ENCODE measurements at regions not wholly inside any gene's neighbourhood (a gene's known extent, or its start where the extent isn't known, plus 50 kb on each side); places are given as distances from the start of the nearest gene placed in this dataset.

DNA sequence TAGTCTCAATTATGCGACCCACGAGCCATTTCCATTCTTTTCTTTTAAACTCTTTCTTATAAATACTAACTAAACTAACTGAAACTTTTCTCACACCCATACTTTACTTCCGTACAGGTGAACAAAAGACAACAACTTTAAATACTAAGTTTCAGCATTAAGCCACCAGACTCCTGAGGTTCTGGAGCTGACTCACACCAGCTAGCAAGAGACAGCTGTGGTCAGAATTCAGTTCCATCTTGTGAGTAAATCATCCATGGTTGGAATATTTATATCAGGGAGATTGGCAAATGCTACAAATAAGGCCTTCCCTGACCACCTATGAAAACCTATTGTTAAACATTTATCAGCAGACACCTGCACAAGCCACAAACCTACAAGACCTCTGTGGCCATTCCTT is 897.0 kb downstream of the EFNB2 start:
- Histone ChIP-seq H3K4me2 (ENCODE audit: extremely low read depth, insufficient read depth, low read length) (no peak overlapping the region), H3K4me1 (ENCODE audit: control insufficient read depth, extremely low read depth, insufficient read depth, low read length) (no peaks in the 10 kb centered on the region), H3K79me2 (ENCODE audit: control insufficient read depth, insufficient read depth, low read length) (no peaks in the 10 kb centered on the region), H3K9me3 (ENCODE audit: control insufficient read depth, insufficient read depth, low read depth, low read length) (no peaks in the 10 kb centered on the region), H3K36me3 (ENCODE audit: control insufficient read depth, insufficient read depth, low read length) (no peaks in the 10 kb centered on the region), H3K9ac (ENCODE audit: insufficient read depth, low read length) (no peak overlapping the region), H3K27ac (ENCODE audit: insufficient read depth, low read length) (no peak overlapping the region), H3K27me3 (ENCODE audit: control insufficient read depth, insufficient read depth, low read length) (no peaks in the 10 kb centered on the region), H2AFZ (ENCODE audit: low read length) (no peak overlapping the region), H3K4me3 (replicated peaks in 1 of 4; ENCODE audit: control extremely low read depth in 1 of 4, insufficient read depth in 1 of 4, low read depth in 3 of 4, low read length in 4 of 4) (no peak overlapping the region), H4K20me1 (ENCODE audit: control insufficient read depth, extremely low read depth, insufficient read depth, low read length) (no peaks in the 10 kb centered on the region)
- peak in 1 of 2 donors; percentile 55 for DNase-seq (ENCODE audit: low read depth in 2 of 2)
- TF ChIP-seq EZH2 (IDR thresholded peaks at IDR 0.05; ENCODE audit: low read length, missing control alignments): no peak
- TF ChIP-seq, protein P1, sequence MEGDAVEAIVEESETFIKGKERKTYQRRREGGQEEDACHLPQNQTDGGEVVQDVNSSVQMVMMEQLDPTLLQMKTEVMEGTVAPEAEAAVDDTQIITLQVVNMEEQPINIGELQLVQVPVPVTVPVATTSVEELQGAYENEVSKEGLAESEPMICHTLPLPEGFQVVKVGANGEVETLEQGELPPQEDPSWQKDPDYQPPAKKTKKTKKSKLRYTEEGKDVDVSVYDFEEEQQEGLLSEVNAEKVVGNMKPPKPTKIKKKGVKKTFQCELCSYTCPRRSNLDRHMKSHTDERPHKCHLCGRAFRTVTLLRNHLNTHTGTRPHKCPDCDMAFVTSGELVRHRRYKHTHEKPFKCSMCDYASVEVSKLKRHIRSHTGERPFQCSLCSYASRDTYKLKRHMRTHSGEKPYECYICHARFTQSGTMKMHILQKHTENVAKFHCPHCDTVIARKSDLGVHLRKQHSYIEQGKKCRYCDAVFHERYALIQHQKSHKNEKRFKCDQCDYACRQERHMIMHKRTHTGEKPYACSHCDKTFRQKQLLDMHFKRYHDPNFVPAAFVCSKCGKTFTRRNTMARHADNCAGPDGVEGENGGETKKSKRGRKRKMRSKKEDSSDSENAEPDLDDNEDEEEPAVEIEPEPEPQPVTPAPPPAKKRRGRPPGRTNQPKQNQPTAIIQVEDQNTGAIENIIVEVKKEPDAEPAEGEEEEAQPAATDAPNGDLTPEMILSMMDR (conservative IDR thresholded peaks at IDR 0.05 in 1 of 2, IDR thresholded peaks at IDR 0.05 in 1 of 2; ENCODE audit: low read depth in 1 of 2, low read length in 2 of 2): no peak

DNA sequence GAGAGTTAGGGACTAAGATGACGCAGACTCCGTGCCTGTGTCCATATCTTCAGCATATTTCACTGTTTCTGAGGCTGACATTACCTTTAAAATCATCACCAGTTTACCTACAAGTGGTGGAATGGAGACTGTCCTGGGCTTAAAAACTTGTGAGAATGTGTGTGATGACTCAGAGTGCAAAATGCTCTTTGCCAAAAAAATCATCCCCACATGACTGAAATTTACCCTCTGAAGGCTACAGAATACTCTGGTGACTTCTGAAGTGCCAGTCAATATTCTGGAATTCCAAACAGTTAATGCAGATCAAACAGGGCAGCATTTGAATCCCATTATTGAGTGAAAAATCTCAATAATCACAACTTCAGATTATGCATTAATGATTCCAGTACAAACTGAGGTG is 901.4 kb downstream of the EFNB2 start:
- DNase-seq (ENCODE audit: low read depth in 2 of 2): peak; percentile 11 to 27
- H4K20me1 ChIP-seq (ENCODE audit: control insufficient read depth, extremely low read depth, insufficient read depth, low read length): no peaks in the 10 kb centered on the region
- no peaks in the 10 kb centered on the region for H3K79me2 ChIP-seq (ENCODE audit: control insufficient read depth, insufficient read depth, low read length)

DNA sequence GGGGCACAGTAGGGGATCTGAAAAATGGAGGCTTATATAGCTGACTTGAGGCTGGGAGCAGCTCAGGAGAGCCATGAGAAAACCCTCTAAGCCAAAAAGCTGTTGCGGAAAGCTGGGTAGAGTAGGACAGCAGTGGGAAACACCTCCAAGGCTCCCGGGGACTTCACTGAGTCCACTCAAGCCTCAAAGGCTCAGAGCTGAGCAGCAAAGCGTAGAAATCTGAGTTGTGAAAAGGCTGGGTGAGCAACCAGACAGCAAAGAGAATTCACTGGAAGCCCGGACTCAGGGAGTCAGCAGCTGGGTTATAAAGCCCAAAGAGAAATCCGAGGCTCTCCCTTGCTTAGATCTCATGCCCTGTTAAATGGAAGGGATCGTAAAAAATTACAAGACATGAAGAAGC is 905.0 kb downstream of the EFNB2 start:
- no peak overlapping the region for H3K27ac ChIP-seq (ENCODE audit: insufficient read depth, low read length)
- no peak overlapping the region for H2AFZ ChIP-seq (ENCODE audit: low read length)
- no peak overlapping the region for H3K9ac ChIP-seq (ENCODE audit: insufficient read depth, low read length)
- H3K4me2 ChIP-seq (ENCODE audit: extremely low read depth, insufficient read depth, low read length): no peak overlapping the region
- no peaks in the 10 kb centered on the region for H4K20me1 ChIP-seq (ENCODE audit: control insufficient read depth, extremely low read depth, insufficient read depth, low read length)
- H3K79me2 ChIP-seq (ENCODE audit: control insufficient read depth, insufficient read depth, low read length): no peaks in the 10 kb centered on the region
- H3K27me3 ChIP-seq (ENCODE audit: control insufficient read depth, insufficient read depth, low read length): no peaks in the 10 kb centered on the region
- no peak for TF ChIP-seq EZH2 (IDR thresholded peaks at IDR 0.05; ENCODE audit: low read length, missing control alignments)
- TF ChIP-seq, protein P1 (conservative IDR thresholded peaks at IDR 0.05 in 1 of 2, IDR thresholded peaks at IDR 0.05 in 1 of 2; ENCODE audit: low read depth in 1 of 2, low read length in 2 of 2): no peak
- no peak overlapping the region for H3K4me3 ChIP-seq (replicated peaks in 1 of 4; ENCODE audit: control extremely low read depth in 1 of 4, insufficient read depth in 1 of 4, low read depth in 3 of 4, low read length in 4 of 4)
- H3K9me3 ChIP-seq (ENCODE audit: control insufficient read depth, insufficient read depth, low read depth, low read length): no peaks in the 10 kb centered on the region
- no peak for DNase-seq (ENCODE audit: low read depth in 2 of 2)
- no peaks in the 10 kb centered on the region for H3K36me3 ChIP-seq (ENCODE audit: control insufficient read depth, insufficient read depth, low read length)
- no peaks in the 10 kb centered on the region for H3K4me1 ChIP-seq (ENCODE audit: control insufficient read depth, extremely low read depth, insufficient read depth, low read length)

More for the DNA sequence above, 901.4 kb downstream of the EFNB2 start:
- TF ChIP-seq, protein P1 (conservative IDR thresholded peaks at IDR 0.05 in 1 of 2, IDR thresholded peaks at IDR 0.05 in 1 of 2; ENCODE audit: low read depth in 1 of 2, low read length in 2 of 2): no peak
- no peak for TF ChIP-seq EZH2 (IDR thresholded peaks at IDR 0.05; ENCODE audit: low read length, missing control alignments)
- no peak overlapping the region for H3K4me2 ChIP-seq (ENCODE audit: extremely low read depth, insufficient read depth, low read length)
- H3K27me3 ChIP-seq (ENCODE audit: control insufficient read depth, insufficient read depth, low read length): no peaks in the 10 kb centered on the region
- H3K36me3 ChIP-seq (ENCODE audit: control insufficient read depth, insufficient read depth, low read length): no peaks in the 10 kb centered on the region
- no peaks in the 10 kb centered on the region for H3K9me3 ChIP-seq (ENCODE audit: control insufficient read depth, insufficient read depth, low read depth, low read length)
- H3K4me3 ChIP-seq (replicated peaks in 1 of 4; ENCODE audit: control extremely low read depth in 1 of 4, insufficient read depth in 1 of 4, low read depth in 3 of 4, low read length in 4 of 4): no peak overlapping the region
- H3K9ac ChIP-seq (ENCODE audit: insufficient read depth, low read length): no peak overlapping the region
- H3K4me1 ChIP-seq (ENCODE audit: control insufficient read depth, extremely low read depth, insufficient read depth, low read length): no peaks in the 10 kb centered on the region
- no peak overlapping the region for H2AFZ ChIP-seq (ENCODE audit: low read length)
- no peak overlapping the region for H3K27ac ChIP-seq (ENCODE audit: insufficient read depth, low read length)
